ENCODE measurements at regions not wholly inside any gene's neighbourhood (a gene's known extent, or its start where the extent isn't known, plus 50 kb on each side); places are given as distances from the start of the nearest gene placed in this dataset.

- DNase-seq (ENCODE audit: low read depth), result no peak
Observed at GRCh38 chr10:78395162-78395561, 361.5 kb downstream of the RPS24 start.

- DNase-seq (ENCODE audit: low read depth), result no peak
Observed at GRCh38 chr10:78396754-78397153, 363.1 kb downstream of the RPS24 start.

DNA sequence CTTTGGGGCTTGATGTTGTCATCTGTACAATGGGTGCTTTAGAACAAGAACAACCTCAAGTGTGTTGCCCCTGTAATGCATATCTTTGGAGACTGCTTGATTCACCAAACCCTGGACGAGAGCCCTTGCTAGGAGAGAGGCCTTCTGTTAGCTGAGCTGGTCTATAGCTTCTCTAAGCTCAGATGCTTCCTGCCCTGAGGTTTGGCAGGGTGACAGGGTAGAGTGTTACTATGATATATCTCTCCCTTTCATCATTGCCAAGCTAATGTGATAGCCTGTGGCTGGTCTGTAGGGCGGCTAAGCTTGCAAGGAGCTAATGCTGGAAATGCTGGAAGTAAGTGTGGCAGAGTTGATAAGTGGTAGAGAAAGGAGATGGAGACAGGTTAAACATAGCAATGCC, 364.1 kb downstream of the RPS24 start:
- no peak for DNase-seq (ENCODE audit: low read depth)

DNA sequence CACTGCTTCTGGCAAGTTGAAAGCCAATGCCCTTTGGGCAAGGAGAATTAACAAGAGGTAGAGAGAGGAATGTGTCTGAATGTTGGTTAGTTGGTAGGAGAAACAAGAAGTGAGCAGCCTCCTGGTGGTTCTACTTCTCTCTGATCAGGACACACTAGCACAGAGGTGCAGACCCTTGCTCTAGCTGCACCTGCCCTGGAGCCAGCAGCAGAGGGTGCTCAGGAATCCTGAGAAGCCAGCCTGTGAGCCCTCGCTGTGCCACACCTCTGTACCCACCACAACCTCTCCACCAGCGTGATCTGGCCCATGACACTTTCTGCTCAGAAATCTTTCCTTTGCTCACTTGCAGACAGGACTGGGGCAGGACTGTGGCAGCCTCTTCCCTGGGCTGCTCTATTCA, 364.7 kb downstream of the RPS24 start:
- DNase-seq (ENCODE audit: low read depth), result no peak

- no peak for DNase-seq (ENCODE audit: low read depth)
Observed at GRCh38 chr10:78401624-78402367, 368.1 kb downstream of the RPS24 start.

- no peak for DNase-seq (ENCODE audit: low read depth)
Observed at GRCh38 chr10:78402591-78402990, 368.9 kb downstream of the RPS24 start.

DNA sequence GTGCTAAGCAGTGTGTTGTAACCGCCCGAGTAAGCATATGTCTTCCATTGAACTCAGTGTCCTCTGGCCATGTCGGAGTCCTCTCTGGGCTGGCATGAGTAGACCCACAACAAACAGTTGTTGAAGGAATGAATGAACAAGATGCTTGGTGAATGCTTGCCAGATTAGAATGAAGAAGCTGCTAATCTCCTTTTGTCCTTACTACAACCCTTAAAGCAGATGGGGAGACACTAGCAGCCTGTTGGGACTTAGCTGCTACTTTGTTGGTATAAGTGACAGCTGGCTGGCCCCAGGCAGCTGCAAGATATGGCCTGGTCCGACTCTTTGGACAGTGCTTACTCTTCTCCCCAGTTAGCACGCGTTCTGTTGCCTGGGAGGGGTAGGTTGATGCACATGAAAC, 370.1 kb downstream of the RPS24 start:
- DNase-seq (ENCODE audit: low read depth), result no peak

- no peak for DNase-seq (ENCODE audit: low read depth)
Observed at GRCh38 chr10:78404296-78404695, 370.6 kb downstream of the RPS24 start.

DNA sequence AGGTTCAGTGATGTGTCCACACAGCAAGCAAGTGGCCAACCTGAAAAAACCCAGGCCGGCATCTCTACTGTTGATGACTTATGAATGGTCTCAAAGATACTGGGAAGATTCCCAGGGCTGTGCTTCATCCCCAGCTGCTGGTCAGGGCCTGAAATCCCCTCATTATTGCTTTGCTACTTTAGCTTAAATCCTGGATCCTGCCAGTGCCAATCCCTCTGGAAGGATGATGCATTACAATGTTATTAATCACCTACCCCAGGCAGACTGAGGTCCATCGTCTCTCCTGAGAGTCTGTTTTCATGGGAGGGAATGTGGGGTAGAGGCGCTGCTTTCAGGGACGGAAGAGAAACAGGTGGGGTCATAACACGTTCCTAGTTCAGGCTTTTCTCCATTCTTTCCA, 371.6 kb downstream of the RPS24 start:
- no peak for DNase-seq (ENCODE audit: low read depth)

DNA sequence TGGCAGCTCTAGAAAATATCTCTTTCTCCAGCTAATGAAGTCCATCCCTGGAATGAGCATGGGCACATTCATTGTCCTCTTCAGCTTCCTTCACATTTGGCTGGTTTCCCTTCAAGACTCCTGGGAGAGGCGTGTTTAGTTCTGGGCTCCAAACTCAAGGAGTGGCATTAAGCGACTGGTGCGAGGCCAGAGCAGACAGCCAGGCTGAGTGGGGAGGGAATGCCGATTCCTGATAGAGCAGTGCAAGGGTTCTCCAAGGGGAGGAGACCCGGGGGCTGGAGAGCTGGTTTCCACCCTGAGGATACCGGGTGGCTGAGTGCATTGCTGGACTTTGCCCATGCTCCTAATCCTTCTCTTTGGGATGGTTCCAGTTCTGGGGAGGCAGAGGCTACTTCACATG, 372.1 kb downstream of the RPS24 start:
- DNase-seq (ENCODE audit: low read depth), result no peak

DNA sequence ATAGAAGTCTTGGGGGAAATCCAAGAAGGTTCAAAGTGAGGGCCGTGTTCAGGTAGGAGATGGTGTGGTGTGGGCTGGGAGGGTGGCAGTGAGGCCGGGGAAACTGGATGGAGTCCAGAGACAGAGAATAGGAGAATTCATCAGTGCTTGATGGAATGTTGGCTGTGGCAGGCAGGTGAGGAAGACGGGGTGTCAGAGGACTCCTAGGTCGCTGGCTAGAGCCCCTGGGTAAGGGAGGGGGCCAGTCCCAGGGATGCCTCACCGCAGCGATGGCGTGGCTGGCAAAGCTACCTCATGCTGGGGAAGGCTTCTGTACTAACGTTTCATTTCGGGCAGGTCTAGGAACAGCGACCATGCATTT, 373.0 kb downstream of the RPS24 start:
- no peak for DNase-seq (ENCODE audit: low read depth)

- DNase-seq (ENCODE audit: low read depth), result peak; percentile 23
Observed at GRCh38 chr10:78407009-78407711, 373.5 kb downstream of the RPS24 start.

DNA sequence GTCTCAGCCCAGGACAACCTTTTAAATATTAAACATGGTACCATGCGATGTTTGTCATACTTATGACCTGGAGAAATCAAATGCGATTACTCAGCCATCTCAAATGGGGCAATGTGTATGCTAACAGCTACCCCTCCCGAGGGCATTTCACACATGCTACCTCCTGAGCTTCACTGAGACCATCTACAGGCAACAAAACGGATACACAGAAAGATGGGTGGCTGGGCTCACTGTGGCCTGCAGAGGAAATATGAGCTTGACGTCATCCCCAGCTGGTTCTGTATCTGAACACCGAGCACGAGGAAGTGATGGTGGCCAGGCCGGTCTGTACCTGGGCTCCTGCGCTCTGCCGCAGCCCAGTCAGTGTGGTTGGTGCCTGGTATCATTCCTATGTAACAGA, 374.3 kb downstream of the RPS24 start:
- DNase-seq (ENCODE audit: low read depth), result no peak

- DNase-seq (ENCODE audit: low read depth), result no peak
Observed at GRCh38 chr10:78408671-78409472, 375.2 kb downstream of the RPS24 start.

DNA sequence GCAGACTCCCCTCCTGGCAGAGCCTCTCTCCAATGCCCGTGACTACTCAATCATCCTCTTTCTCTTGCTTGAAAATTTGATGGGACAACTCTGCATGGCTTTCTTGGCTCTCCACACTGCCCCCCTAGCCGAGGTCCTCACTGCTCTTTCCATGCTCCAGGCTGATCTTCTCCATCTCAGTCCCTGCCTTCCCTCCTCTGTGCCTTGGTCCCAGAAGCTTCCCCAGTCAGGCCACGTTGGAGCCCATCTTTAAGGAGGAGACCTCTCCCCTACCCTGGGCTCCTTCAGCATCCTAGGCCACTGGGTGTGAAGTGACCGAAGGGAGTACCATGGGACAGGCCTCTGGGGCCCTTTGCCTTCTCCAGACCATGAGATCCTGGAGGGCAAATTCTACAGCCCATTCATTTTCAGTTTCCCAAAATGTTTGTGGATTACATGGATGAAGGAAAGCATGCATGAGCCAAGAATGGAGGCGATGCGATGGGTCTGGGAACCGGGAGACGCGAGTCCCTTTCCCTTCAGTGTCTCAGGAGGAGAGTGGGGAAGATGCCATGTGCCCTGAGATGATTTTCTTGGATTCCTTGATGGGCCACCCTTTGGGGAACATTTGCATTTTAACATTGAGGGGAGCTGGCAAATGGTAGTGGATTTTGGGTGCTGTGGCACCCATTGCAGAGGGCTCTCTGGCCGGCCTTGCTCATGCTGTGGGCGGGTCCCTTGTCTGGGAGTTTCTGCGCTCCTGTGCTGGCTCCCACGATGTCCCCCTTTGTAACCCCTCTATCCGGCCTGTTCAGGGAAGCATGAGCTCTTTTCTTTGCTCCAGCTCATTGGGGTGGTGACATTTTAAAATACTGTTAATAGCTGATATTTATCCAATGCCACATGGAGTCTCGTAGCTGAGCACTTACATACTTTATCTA, 376.6 kb downstream of the RPS24 start:
- no peak for DNase-seq (ENCODE audit: low read depth)

- no peak for DNase-seq (ENCODE audit: low read depth)
Observed at GRCh38 chr10:78411716-78412115, 378.1 kb downstream of the RPS24 start.

DNA sequence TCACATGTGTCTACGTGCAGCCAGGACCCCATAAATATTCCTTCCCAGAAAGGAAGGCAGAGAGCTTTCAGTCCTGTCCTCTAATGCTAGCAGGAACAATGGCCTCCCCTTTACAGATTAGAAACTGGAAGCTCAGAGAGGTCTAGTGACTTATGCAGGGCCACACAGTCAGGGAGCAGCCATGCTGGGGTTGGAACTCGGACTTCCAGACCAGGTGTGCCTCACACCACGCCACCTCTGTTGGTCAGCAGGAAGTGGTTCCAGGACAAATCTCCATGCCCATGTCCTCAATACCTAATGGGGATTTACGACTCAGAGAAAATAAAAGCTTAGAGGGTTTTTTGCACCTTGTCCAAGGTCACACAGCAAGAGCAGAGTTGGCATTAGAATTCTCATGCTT, 378.9 kb downstream of the RPS24 start:
- DNase-seq (ENCODE audit: low read depth), result no peak

DNA sequence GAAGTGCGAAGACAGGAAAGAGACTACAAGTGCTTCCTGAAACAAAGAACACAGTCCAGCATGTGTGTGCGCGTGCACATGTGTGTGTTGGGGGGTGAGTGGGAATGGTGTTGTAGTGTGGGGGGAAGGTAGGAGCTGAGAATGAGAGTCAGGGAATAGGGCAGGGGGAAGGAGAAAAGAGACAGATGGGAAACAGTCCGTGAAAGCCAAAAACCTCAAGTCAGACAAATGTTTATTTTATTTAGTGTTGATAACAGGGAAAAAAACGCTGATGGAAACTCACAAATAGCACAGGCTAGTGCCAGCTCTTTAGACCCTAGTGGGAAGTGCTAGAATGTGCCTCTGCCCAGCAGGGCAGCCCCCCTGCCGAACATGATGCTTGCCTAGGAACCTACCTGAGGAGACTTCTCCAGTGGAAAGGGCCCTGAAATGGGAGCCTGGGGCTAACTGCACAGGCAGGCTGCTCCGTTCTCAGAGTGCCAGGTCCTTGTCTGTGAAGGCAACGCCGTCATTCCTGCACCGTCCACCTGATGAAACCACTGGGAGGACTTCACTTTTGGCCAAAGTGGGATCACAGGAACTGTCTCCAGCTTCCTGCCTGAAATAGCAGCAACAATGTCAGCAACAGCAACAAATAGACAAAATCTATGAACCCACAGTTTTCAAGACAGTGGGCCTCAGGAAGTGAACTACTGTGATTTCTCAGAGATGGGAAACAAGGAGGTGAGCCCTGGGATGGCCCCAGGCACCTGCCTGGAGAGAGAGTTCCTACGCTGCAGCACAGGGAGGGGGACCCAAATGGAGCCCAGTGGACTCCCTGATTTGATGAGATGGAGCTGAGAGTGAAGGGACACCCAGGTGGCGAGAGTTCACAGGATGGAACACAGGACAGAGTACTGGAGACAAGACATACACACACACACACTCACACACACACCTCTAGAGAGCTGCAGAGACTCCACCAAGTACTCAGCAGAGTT, 379.7 kb downstream of the RPS24 start:
- no peak for DNase-seq (ENCODE audit: low read depth)

GRCh38 chr10:78414380-78414779, 380.7 kb downstream of the RPS24 start:
- DNase-seq (ENCODE audit: low read depth), result no peak

DNA sequence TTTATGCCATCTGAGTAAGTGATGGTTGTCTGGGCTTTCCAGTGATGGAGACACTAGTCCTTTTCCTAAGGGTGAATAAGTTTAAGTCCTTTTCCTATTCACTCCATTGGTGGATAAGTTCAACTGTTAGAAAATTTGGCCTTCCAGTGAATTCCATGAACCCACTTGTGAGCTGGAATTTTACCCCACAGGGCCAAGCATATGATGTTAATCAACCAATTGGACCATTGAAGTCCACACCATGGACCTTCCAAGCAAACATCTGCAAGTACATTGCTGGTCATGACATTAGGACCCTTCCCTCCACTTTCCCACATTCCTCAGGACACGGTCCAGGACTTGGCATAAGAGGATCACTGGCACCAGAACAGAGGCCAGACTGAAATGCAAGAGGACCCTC, 381.4 kb downstream of the RPS24 start:
- no peak for DNase-seq (ENCODE audit: low read depth)

Data from activated gamma-delta T cell treated with anti-CD3 and anti-CD28 coated beads, Interleukin-2, amount 50 U/mL, for 16 hours (primary cell).